ENCODE measurements at regions not wholly inside any gene's neighbourhood (a gene's known extent, or its start where the extent isn't known, plus 50 kb on each side); places are given as distances from the start of the nearest gene placed in this dataset.

GRCh38 chrX:11953615-11954014, 184.7 kb upstream of the FRMPD4 start:
- DNase-seq, result no peak

- DNase-seq, result no peak
These were observed 184.1 kb upstream of the FRMPD4 start for GRCh38 chrX:11954176-11954575.

- DNase-seq, result no peak
These were observed 178.2 kb upstream of the FRMPD4 start for GRCh38 chrX:11960031-11960430.

GRCh38 chrX:11965436-11965835, 172.8 kb upstream of the FRMPD4 start:
- DNase-seq, result no peak

GRCh38 chrX:11967986-11968869, 170.0 kb upstream of the FRMPD4 start:
- DNase-seq, result no peak

- no peak for DNase-seq
These were observed 169.3 kb upstream of the FRMPD4 start for GRCh38 chrX:11968991-11969390.

- no peak for DNase-seq
These were observed 167.5 kb upstream of the FRMPD4 start for GRCh38 chrX:11970578-11971359.

- DNase-seq, result no peak
These were observed 161.6 kb upstream of the FRMPD4 start for GRCh38 chrX:11976663-11977062.

- DNase-seq, result no peak
These were observed 146.0 kb upstream of the FRMPD4 start for GRCh38 chrX:11992271-11992670.

GRCh38 chrX:11995146-11995545, 143.1 kb upstream of the FRMPD4 start:
- no peak for DNase-seq

GRCh38 chrX:11996810-11997209, 141.5 kb upstream of the FRMPD4 start:
- peak; percentile 44 for DNase-seq

GRCh38 chrX:11998944-11999343, 139.3 kb upstream of the FRMPD4 start:
- no peak for DNase-seq

GRCh38 chrX:12002876-12003275, 135.4 kb upstream of the FRMPD4 start:
- no peak for DNase-seq

GRCh38 chrX:12007881-12008280, 130.4 kb upstream of the FRMPD4 start:
- DNase-seq, result no peak

- no peak for DNase-seq
These were observed 127.8 kb upstream of the FRMPD4 start for GRCh38 chrX:12010436-12010835.

GRCh38 chrX:12011075-12011474, 127.2 kb upstream of the FRMPD4 start:
- no peak for DNase-seq

GRCh38 chrX:12013211-12013618, 125.1 kb upstream of the FRMPD4 start:
- no peak for DNase-seq

- DNase-seq, result no peak
These were observed 116.6 kb upstream of the FRMPD4 start for GRCh38 chrX:12021698-12022097.

- no peak for DNase-seq
These were observed 111.8 kb upstream of the FRMPD4 start for GRCh38 chrX:12026481-12026880.

GRCh38 chrX:12032082-12032481, 106.2 kb upstream of the FRMPD4 start:
- DNase-seq, result no peak

GRCh38 chrX:12034741-12035140, 103.5 kb upstream of the FRMPD4 start:
- no peak for DNase-seq

GRCh38 chrX:12042615-12043014, 95.7 kb upstream of the FRMPD4 start:
- no peak for DNase-seq

GRCh38 chrX:12052109-12052508, 86.2 kb upstream of the FRMPD4 start:
- no peak for DNase-seq

- no peak for DNase-seq
These were observed 80.2 kb upstream of the FRMPD4 start for GRCh38 chrX:12058087-12058486.
